GM06990 (cell line): ENCODE measurements at regions not wholly inside any gene's neighbourhood (a gene's known extent, or its start where the extent isn't known, plus 50 kb on each side); places are given as distances from the start of the nearest gene placed in this dataset.

Experiments used
- DNase-seq: peaks from one replicate; pipeline ENCODE4 v3.0.0-alpha.2; 2011; ENCODE audit not compliant: insufficient read length; ENCODE audit errors: extremely low read depth
- H3K27me3 ChIP-seq: replicated peaks from 2 replicates; pipeline ENCODE4 v1.6.0; 2011; ENCODE audit warnings: low read length; ENCODE audit not compliant: control insufficient read depth, insufficient read depth
- H3K36me3 ChIP-seq: 2 replicates; pipeline ENCODE4 v1.5.1; 2011; ENCODE audit warnings: low read length; ENCODE audit not compliant: control insufficient read depth, insufficient read depth
- H3K4me3 ChIP-seq: replicated peaks from 2 replicates; pipeline ENCODE4 v1.5.1; 2011; ENCODE audit warnings: low read depth, mild to moderate bottlenecking, control low read depth, low read length
- CTCF ChIP-seq: IDR thresholded peaks from 2 replicates; pipeline ENCODE4 v1.5.1; 2011; ENCODE audit warnings: low read length, control low read depth, mild to moderate bottlenecking, inconsistent platforms; ENCODE audit not compliant: insufficient read depth, poor library complexity, severe bottlenecking

- Histone ChIP-seq H3K27me3 (no peaks in the 10 kb centered on the region), H3K4me3 (no peak overlapping the region), H3K36me3 (no peaks in the 10 kb centered on the region)
- DNase-seq = no peak
- TF ChIP-seq CTCF = no peak
Measured at GRCh38 chr4:132556316-132556715, 592.8 kb upstream of the PCDH10 start.

GRCh38 chr4:132557660-132558059, 591.4 kb upstream of the PCDH10 start:
- no peak overlapping the region for H3K4me3 ChIP-seq
- no peak for TF ChIP-seq CTCF
- H3K36me3 ChIP-seq = no peaks in the 10 kb centered on the region
- no peak for DNase-seq
- no peaks in the 10 kb centered on the region for H3K27me3 ChIP-seq

GRCh38 chr4:132564920-132565319, 584.2 kb upstream of the PCDH10 start:
- no peak for DNase-seq
- no peak for TF ChIP-seq CTCF
- Histone ChIP-seq H3K4me3 (no peak overlapping the region), H3K36me3 (no peaks in the 10 kb centered on the region), H3K27me3 (no peaks in the 10 kb centered on the region)

GRCh38 chr4:132565542-132565941, 583.6 kb upstream of the PCDH10 start:
- Histone ChIP-seq H3K4me3 (no peak overlapping the region), H3K27me3 (no peaks in the 10 kb centered on the region), H3K36me3 (no peaks in the 10 kb centered on the region)
- TF ChIP-seq CTCF = no peak
- DNase-seq = no peak

- no peak for TF ChIP-seq CTCF
- no peaks in the 10 kb centered on the region for H3K36me3 ChIP-seq
- H3K4me3 ChIP-seq = no peak overlapping the region
- no peaks in the 10 kb centered on the region for H3K27me3 ChIP-seq
- no peak for DNase-seq
Measured at GRCh38 chr4:132572210-132572609, 576.9 kb upstream of the PCDH10 start.

- no peak for TF ChIP-seq CTCF
- no peak for DNase-seq
- Histone ChIP-seq H3K4me3 (no peak overlapping the region), H3K36me3 (no peaks in the 10 kb centered on the region), H3K27me3 (no peaks in the 10 kb centered on the region)
Measured at GRCh38 chr4:132587626-132588025, 561.5 kb upstream of the PCDH10 start.
